MM.1S (cell line): ENCODE measurements at regions not wholly inside any gene's neighbourhood (a gene's known extent, or its start where the extent isn't known, plus 50 kb on each side); places are given as distances from the start of the nearest gene placed in this dataset.

ENCODE experiments used
- DNase-seq: peaks from one replicate; pipeline ENCODE4 v3.0.0-alpha.2; 2015
- H2AFZ ChIP-seq: fragments of 300-600 bp; sonication (generic); 2 replicates; pipeline ENCODE4 v1.6.0; 2016; ENCODE audit warnings: antibody characterized with exemption, low read length
- H3F3A ChIP-seq: fragments of 300-600 bp; sonication (generic); 2 replicates; pipeline ENCODE4 v1.6.1; 2016; ENCODE audit warnings: mild to moderate bottlenecking, antibody characterized with exemption, low read length, moderate library complexity, mixed read lengths; ENCODE audit not compliant: insufficient read depth
- H3K27ac ChIP-seq: fragments of 300-600 bp; sonication (generic); 2 replicates; pipeline ENCODE4 v1.5.1; 2016; ENCODE audit warnings: mild to moderate bottlenecking, low read length
- H3K27me3 ChIP-seq: fragments of 300-600 bp; sonication (generic); replicated peaks from 2 replicates; pipeline ENCODE4 v1.6.0; 2016; ENCODE audit warnings: low read length; ENCODE audit not compliant: insufficient read depth
- H3K36me3 ChIP-seq: fragments of 300-600 bp; sonication (generic); replicated peaks from 2 replicates; pipeline ENCODE4 v1.6.1; 2016; ENCODE audit warnings: mild to moderate bottlenecking, low read length, mixed read lengths; ENCODE audit not compliant: insufficient read depth
- H3K4me1 ChIP-seq: fragments of 300-600 bp; sonication (generic); 2 replicates; pipeline ENCODE4 v1.6.1; 2016; ENCODE audit warnings: low read length, mixed read lengths
- H3K4me2 ChIP-seq: fragments of 300-600 bp; sonication (generic); 2 replicates; pipeline ENCODE4 v1.6.0; 2016; ENCODE audit warnings: low read depth, low read length
- H3K4me3 ChIP-seq: fragments of 300-600 bp; sonication (generic); 2 replicates; pipeline ENCODE4 v1.5.1; 2016; ENCODE audit warnings: low read length, mixed read lengths
- H3K79me2 ChIP-seq: fragments of 300-600 bp; sonication (generic); 2 replicates; pipeline ENCODE4 v1.6.1; 2016; ENCODE audit warnings: mixed run types, low read length, mixed read lengths
- H3K9ac ChIP-seq: fragments of 300-600 bp; sonication (generic); 2 replicates; pipeline ENCODE4 v1.6.1; 2016; ENCODE audit warnings: low read length, mixed read lengths
- H3K9me2 ChIP-seq: fragments of 300-600 bp; sonication (generic); replicated peaks from 2 replicates; pipeline ENCODE4 v1.6.1; 2016; ENCODE audit warnings: mild to moderate bottlenecking, low read length, mixed read lengths; ENCODE audit not compliant: insufficient read depth
- H3K9me3 ChIP-seq: fragments of 300-600 bp; sonication (generic); replicated peaks from 2 replicates; pipeline ENCODE4 v1.6.1; 2016; ENCODE audit warnings: mild to moderate bottlenecking, low read length, mixed read lengths; ENCODE audit not compliant: insufficient read depth
- H4K20me1 ChIP-seq: fragments of 300-600 bp; sonication (generic); 2 replicates; pipeline ENCODE4 v1.6.1; 2016; ENCODE audit warnings: mild to moderate bottlenecking, low read length, moderate library complexity, mixed read lengths; ENCODE audit not compliant: insufficient read depth
- CTCF ChIP-seq: fragments of 300-600 bp; sonication (generic); IDR thresholded peaks from 2 replicates; pipeline ENCODE4 v1.5.1; 2016; ENCODE audit warnings: antibody characterized with exemption, low read length, mixed read lengths
- EZH2 ChIP-seq: fragments of 300-600 bp; sonication (generic); optimal IDR thresholded peaks from 2 replicates; pipeline ENCODE3; 2017; ENCODE audit warnings: low read depth, mild to moderate bottlenecking, antibody characterized with exemption, low read length, mixed read lengths
- EZH2phosphoT487 ChIP-seq: fragments of 300-600 bp; sonication (generic); IDR thresholded peaks from 2 replicates; pipeline ENCODE4 v1.6.1; 2018; ENCODE audit warnings: antibody characterized with exemption, low read length

- no peaks in the 10 kb centered on the region for H3K9me3 ChIP-seq
- H3K36me3 ChIP-seq, result no peaks in the 10 kb centered on the region
- TF ChIP-seq EZH2 (no peak), EZH2phosphoT487 (no peak), CTCF (no peak)
- H3K4me2 ChIP-seq, result no peak overlapping the region
- no peak for DNase-seq
- H4K20me1 ChIP-seq, result no peaks in the 10 kb centered on the region
- no peaks in the 10 kb centered on the region for H3K27me3 ChIP-seq
- no peaks in the 10 kb centered on the region for H3K4me1 ChIP-seq
- no peak overlapping the region for H2AFZ ChIP-seq
- H3K9ac ChIP-seq, result no peak overlapping the region
- H3K4me3 ChIP-seq, result no peak overlapping the region
- no peaks in the 10 kb centered on the region for H3K79me2 ChIP-seq
- H3F3A ChIP-seq, result no peaks in the 10 kb centered on the region
- no peak overlapping the region for H3K27ac ChIP-seq
- no peaks in the 10 kb centered on the region for H3K9me2 ChIP-seq
Measured at GRCh38 chr14:106511006-106511799, 984.8 kb downstream of the TMEM121 start.

- H2AFZ ChIP-seq, result no peak overlapping the region
- no peaks in the 10 kb centered on the region for H3K79me2 ChIP-seq
- no peak overlapping the region for H3K4me2 ChIP-seq
- no peaks in the 10 kb centered on the region for H3K36me3 ChIP-seq
- TF ChIP-seq CTCF (no peak), EZH2phosphoT487 (no peak), EZH2 (no peak)
- H3K9me3 ChIP-seq, result no peaks in the 10 kb centered on the region
- H3K27ac ChIP-seq, result no peak overlapping the region
- H3K9ac ChIP-seq, result no peak overlapping the region
- no peaks in the 10 kb centered on the region for H3K4me1 ChIP-seq
- no peaks in the 10 kb centered on the region for H3K27me3 ChIP-seq
- H3K4me3 ChIP-seq, result no peak overlapping the region
- H3F3A ChIP-seq, result no peaks in the 10 kb centered on the region
- H3K9me2 ChIP-seq, result no peaks in the 10 kb centered on the region
- no peak for DNase-seq
- H4K20me1 ChIP-seq, result no peaks in the 10 kb centered on the region
Measured at GRCh38 chr14:106511800-106512198, 985.4 kb downstream of the TMEM121 start.

GRCh38 chr14:106513302-106513701 lies 986.9 kb downstream of the TMEM121 start:
- TF ChIP-seq EZH2 (no peak), CTCF (no peak), EZH2phosphoT487 (no peak)
- Histone ChIP-seq H3K9me2 (no peaks in the 10 kb centered on the region), H3K79me2 (no peaks in the 10 kb centered on the region), H3F3A (no peaks in the 10 kb centered on the region), H3K9me3 (no peaks in the 10 kb centered on the region), H3K4me1 (no peaks in the 10 kb centered on the region), H3K36me3 (no peaks in the 10 kb centered on the region), H3K9ac (no peak overlapping the region), H4K20me1 (no peaks in the 10 kb centered on the region), H3K4me3 (no peak overlapping the region), H2AFZ (no peak overlapping the region), H3K27me3 (no peaks in the 10 kb centered on the region), H3K4me2 (no peak overlapping the region), H3K27ac (no peak overlapping the region)
- no peak for DNase-seq
